ENCODE measurements at regions not wholly inside any gene's neighbourhood (a gene's known extent, or its start where the extent isn't known, plus 50 kb on each side); places are given as distances from the start of the nearest gene placed in this dataset.

- no peaks in the 10 kb centered on the region for H3K36me3 ChIP-seq
- no peak for TF ChIP-seq POLR2A (IDR thresholded peaks at IDR 0.05)
- TF ChIP-seq POLR2AphosphoS5 (IDR thresholded peaks at IDR 0.05) = no peak
- TF ChIP-seq EP300 (IDR thresholded peaks at IDR 0.05) = no peak
- TF ChIP-seq CTCF (IDR thresholded peaks at IDR 0.05) = no peak
- no peak for DNase-seq
- no peak overlapping the region for H3K4me3 ChIP-seq
- ATAC-seq (ENCODE audit: low FRiP score in 2 of 2) = no peak
- 57 to 64% methylated on average over 2 of the region's 2 CpGs for WGBS, 2 donors
- no peaks in the 10 kb centered on the region for H3K27me3 ChIP-seq
- H3K9me3 ChIP-seq = no peaks in the 10 kb centered on the region
- no peak overlapping the region for H3K27ac ChIP-seq
- no peaks in the 10 kb centered on the region for H3K4me1 ChIP-seq
These were observed 113.2 kb upstream of the ELL2 start for GRCh38 chr5:96074870-96075269.

GRCh38 chr5:96074460-96074859 is 112.8 kb upstream of the ELL2 start:
- H3K27ac ChIP-seq = no peak overlapping the region
- DNase-seq (no peak), ATAC-seq (ENCODE audit: low FRiP score in 2 of 2) (no peak)
- no peaks in the 10 kb centered on the region for H3K4me1 ChIP-seq
- H3K36me3 ChIP-seq = no peaks in the 10 kb centered on the region
- TF ChIP-seq POLR2A (IDR thresholded peaks at IDR 0.05) = no peak
- TF ChIP-seq CTCF (IDR thresholded peaks at IDR 0.05) = no peak
- no peak for TF ChIP-seq POLR2AphosphoS5 (IDR thresholded peaks at IDR 0.05)
- TF ChIP-seq EP300 (IDR thresholded peaks at IDR 0.05) = no peak
- WGBS, 2 donors = 69 to 76% methylated on average over 1 of the region's 1 CpG
- no peak overlapping the region for H3K4me3 ChIP-seq
- no peaks in the 10 kb centered on the region for H3K27me3 ChIP-seq
- no peaks in the 10 kb centered on the region for H3K9me3 ChIP-seq

GRCh38 chr5:96072791-96073165 is 111.1 kb upstream of the ELL2 start:
- WGBS, 2 donors = 66 to 83% methylated on average over 3 of the region's 3 CpGs
- no peaks in the 10 kb centered on the region for H3K27me3 ChIP-seq
- no peak overlapping the region for H3K4me3 ChIP-seq
- H3K27ac ChIP-seq = no peak overlapping the region
- no peak for DNase-seq
- no peak for TF ChIP-seq POLR2AphosphoS5 (IDR thresholded peaks at IDR 0.05)
- TF ChIP-seq POLR2A (IDR thresholded peaks at IDR 0.05) = no peak
- TF ChIP-seq CTCF (IDR thresholded peaks at IDR 0.05) = no peak
- TF ChIP-seq EP300 (IDR thresholded peaks at IDR 0.05) = no peak
- ATAC-seq (ENCODE audit: low FRiP score in 2 of 2) = no peak
- H3K4me1 ChIP-seq = peaks cover 0 to 4% (median 0%) of the 10 kb centered on the region in 4 donors
- H3K9me3 ChIP-seq = no peaks in the 10 kb centered on the region
- no peaks in the 10 kb centered on the region for H3K36me3 ChIP-seq

- H3K27me3 ChIP-seq = no peaks in the 10 kb centered on the region
- H3K36me3 ChIP-seq = no peaks in the 10 kb centered on the region
- H3K4me3 ChIP-seq = no peak overlapping the region
- ATAC-seq (ENCODE audit: low FRiP score in 2 of 2) (no peak), DNase-seq (no peak)
- H3K4me1 ChIP-seq = peaks cover 0 to 5% (median 0%) of the 10 kb centered on the region in 4 donors
- no peak overlapping the region for H3K27ac ChIP-seq
- WGBS, 2 donors = 42 to 55% methylated on average over 4 of the region's 4 CpGs
- no peaks in the 10 kb centered on the region for H3K9me3 ChIP-seq
- TF ChIP-seq EP300 (IDR thresholded peaks at IDR 0.05) = no peak
- no peak for TF ChIP-seq POLR2A (IDR thresholded peaks at IDR 0.05)
- TF ChIP-seq POLR2AphosphoS5 (IDR thresholded peaks at IDR 0.05) = no peak
- TF ChIP-seq CTCF (IDR thresholded peaks at IDR 0.05) = no peak
These were observed 110.6 kb upstream of the ELL2 start for GRCh38 chr5:96072138-96072790.

GRCh38 chr5:96070622-96071225 is 109.1 kb upstream of the ELL2 start:
- no peak for TF ChIP-seq EP300 (IDR thresholded peaks at IDR 0.05)
- no peak for TF ChIP-seq POLR2AphosphoS5 (IDR thresholded peaks at IDR 0.05)
- TF ChIP-seq CTCF (IDR thresholded peaks at IDR 0.05) = no peak
- no peak for TF ChIP-seq POLR2A (IDR thresholded peaks at IDR 0.05)
- Histone ChIP-seq H3K27me3 (no peaks in the 10 kb centered on the region), H3K4me1 (peaks cover 0 to 5% (median 0%) of the 10 kb centered on the region in 4 donors), H3K36me3 (no peaks in the 10 kb centered on the region), H3K4me3 (no peak overlapping the region), H3K9me3 (no peaks in the 10 kb centered on the region), H3K27ac (no peak overlapping the region)
- WGBS, 2 donors = 67 to 77% methylated on average over 5 of the region's 5 CpGs
- no peak for ATAC-seq (ENCODE audit: low FRiP score in 2 of 2)
- no peak for DNase-seq
